HG03457 (cell line): ENCODE measurements at regions not wholly inside any gene's neighbourhood (a gene's known extent, or its start where the extent isn't known, plus 50 kb on each side); places are given as distances from the start of the nearest gene placed in this dataset.

Experiments
- ATAC-seq: cut with Tn5 transposase; IDR thresholded peaks from one replicate; pipeline ENCODE4 v1.9.1; 2021; ENCODE audit warnings: moderate number of reproducible peaks; ENCODE audit not compliant: unreplicated experiment

GRCh38 chr12:34289431-34290380, 267.4 kb downstream of the ALG10 start:
- ATAC-seq: no peak

- ATAC-seq: no peak
These were observed 268.2 kb downstream of the ALG10 start for GRCh38 chr12:34290381-34290995.

- ATAC-seq: no peak
These were observed 268.7 kb downstream of the ALG10 start for GRCh38 chr12:34291001-34291400.

GRCh38 chr12:34291426-34291901, 269.2 kb downstream of the ALG10 start:
- ATAC-seq: no peak

- ATAC-seq: no peak
These were observed 270.7 kb downstream of the ALG10 start for GRCh38 chr12:34292736-34293625.

- no peak for ATAC-seq
These were observed 271.8 kb downstream of the ALG10 start for GRCh38 chr12:34294137-34294536.

- ATAC-seq: no peak
These were observed 272.5 kb downstream of the ALG10 start for GRCh38 chr12:34294671-34295365.

- no peak for ATAC-seq
These were observed 273.3 kb downstream of the ALG10 start for GRCh38 chr12:34295366-34296142.

- no peak for ATAC-seq
These were observed 274.1 kb downstream of the ALG10 start for GRCh38 chr12:34296143-34297041.

GRCh38 chr12:34297126-34297789, 275.0 kb downstream of the ALG10 start:
- ATAC-seq: no peak

- no peak for ATAC-seq
These were observed 275.5 kb downstream of the ALG10 start for GRCh38 chr12:34297790-34298164.

GRCh38 chr12:34298176-34298970, 276.1 kb downstream of the ALG10 start:
- ATAC-seq: no peak

- no peak for ATAC-seq
These were observed 276.9 kb downstream of the ALG10 start for GRCh38 chr12:34298971-34299801.

- ATAC-seq: no peak
These were observed 277.5 kb downstream of the ALG10 start for GRCh38 chr12:34299802-34300193.

- no peak for ATAC-seq
These were observed 278.3 kb downstream of the ALG10 start for GRCh38 chr12:34300376-34301250.
